SK-N-SH (cell line): ENCODE measurements at regions not wholly inside any gene's neighbourhood (a gene's known extent, or its start where the extent isn't known, plus 50 kb on each side); places are given as distances from the start of the nearest gene placed in this dataset.

Source experiments
- CTCF ChIA-PET: fragments of 300-600, 350-600 bp; formaldehyde crosslinking; extraction: SDS; loops from one replicate; lab custom pipeline; 2021; lab: Yijun Ruan, JAX
- POLR2A ChIA-PET: fragments of 350-600 bp; sonication (Branson Sonifier 250); formaldehyde crosslinking; extraction: SDS; loops from one replicate; lab custom pipeline; 2020; ENCODE audit warnings: antibody characterized with exemption, inconsistent platforms; lab: Yijun Ruan, JAX
- DNase-seq: peaks from one replicate; pipeline ENCODE4 v3.0.0; 2012
- H2AFZ ChIP-seq: fragments of 200-600 bp; sonication (generic); 2 replicates; pipeline ENCODE4 v1.8.1; 2016; ENCODE audit warnings: antibody characterized with exemption, mild to moderate bottlenecking, low read depth
- H3F3A ChIP-seq: fragments of 200-600 bp; sonication (generic); replicated peaks from 2 replicates; pipeline ENCODE3; 2016; ENCODE audit warnings: antibody characterized with exemption, mild to moderate bottlenecking; ENCODE audit not compliant: insufficient read depth
- H3K27ac ChIP-seq, 2 experiments: fragments of 200-500 bp in 1 of 2; fragments of 200-600 bp in 1 of 2; sonication (Bioruptor generic) in 1 of 2; sonication (generic), shearing (Covaris generic) in 1 of 2; 2 replicates each; pipeline versions ENCODE4 v1.5.1 to v1.6.1; 2014 to 2016; ENCODE audit warnings: low read depth in 2 of 2, inconsistent platforms in 1 of 2, low read length in 1 of 2, mild to moderate bottlenecking in 1 of 2, mixed read lengths in 1 of 2
- H3K27me3 ChIP-seq: fragments of 200-600 bp; sonication (generic), shearing (Covaris generic); 2 replicates; pipeline ENCODE4 v1.6.1; 2016; ENCODE audit warnings: mixed run types; ENCODE audit not compliant: insufficient read depth
- H3K36me3 ChIP-seq, 2 experiments: fragments of 200-500 bp in 1 of 2; fragments of 200-600 bp in 1 of 2; sonication (Bioruptor generic) in 1 of 2; sonication (generic) in 1 of 2; replicated peaks in 1 of 2; 2 replicates each; pipeline versions ENCODE3 to v1.5.1; 2014 to 2016; ENCODE audit warnings: low read length in 1 of 2, mild to moderate bottlenecking in 1 of 2; ENCODE audit not compliant: insufficient read depth in 2 of 2, control insufficient read depth in 1 of 2
- H3K4me1 ChIP-seq, 2 experiments: fragments of 200-500 bp in 1 of 2; fragments of 200-600 bp in 1 of 2; sonication (Bioruptor generic) in 1 of 2; sonication (generic), shearing (Covaris generic) in 1 of 2; 2 replicates each; pipeline versions ENCODE4 v1.5.1 to v1.6.1; 2014 to 2016; ENCODE audit warnings: low read depth in 1 of 2, low read length in 1 of 2, mixed run types in 1 of 2; ENCODE audit not compliant: insufficient read depth in 2 of 2, control insufficient read depth in 1 of 2
- H3K4me2 ChIP-seq: fragments of 200-600 bp; sonication (generic), shearing (Covaris generic); 2 replicates; pipeline ENCODE4 v1.6.1; 2017; ENCODE audit warnings: mixed run types
- H3K4me3 ChIP-seq, 2 experiments: fragments of 200-500 bp in 1 of 2; fragments of 200-600 bp in 1 of 2; sonication (Bioruptor generic) in 1 of 2; sonication (generic), shearing (Covaris generic) in 1 of 2; 2 replicates each; pipeline versions ENCODE4 v1.5.1 to v1.8.1; 2014 to 2016; ENCODE audit warnings: low read depth in 2 of 2, inconsistent platforms in 1 of 2, low read length in 1 of 2, mild to moderate bottlenecking in 1 of 2, mixed read lengths in 1 of 2, moderate library complexity in 1 of 2
- H3K79me2 ChIP-seq: fragments of 200-600 bp; sonication (generic); 2 replicates; pipeline ENCODE4 v1.8.1; 2017; ENCODE audit warnings: mild to moderate bottlenecking; ENCODE audit not compliant: insufficient read depth
- H3K9ac ChIP-seq: fragments of 200-600 bp; sonication (generic); 2 replicates; pipeline ENCODE4 v1.6.1; 2017; ENCODE audit warnings: mixed run types
- H3K9me2 ChIP-seq: fragments of 200-600 bp; sonication (generic); 2 replicates; pipeline ENCODE4 v1.6.1; 2017; ENCODE audit warnings: mixed run types
- H3K9me3 ChIP-seq: fragments of 200-600 bp; sonication (generic); 2 replicates; pipeline ENCODE4 v1.6.1; 2017; ENCODE audit warnings: mixed run types, mild to moderate bottlenecking, moderate library complexity
- H4K20me1 ChIP-seq: fragments of 200-600 bp; sonication (generic); 2 replicates; pipeline ENCODE4 v1.6.1; 2017; ENCODE audit warnings: mild to moderate bottlenecking, mixed run types; ENCODE audit not compliant: insufficient read depth
- ELF1 ChIP-seq: IDR thresholded peaks from 2 replicates; pipeline ENCODE4 v1.4.0; 2012
- EP300 ChIP-seq, 2 experiments: IDR thresholded peaks; 2 replicates each; pipeline versions ENCODE4 v1.4.0 to v1.6.1; 2012; ENCODE audit warnings: borderline replicate concordance in 1 of 2, low read depth in 1 of 2, low read length in 1 of 2
- EZH2phosphoT487 ChIP-seq: fragments of 200-600 bp; sonication (generic); IDR thresholded peaks from 2 replicates; pipeline ENCODE4 v1.6.1; 2017; ENCODE audit warnings: low read depth, mixed run types, mild to moderate bottlenecking, antibody characterized with exemption, moderate library complexity, borderline replicate concordance
- FOSL2 ChIP-seq: IDR thresholded peaks from 2 replicates; pipeline ENCODE4 v1.4.0; 2012; ENCODE audit warnings: low read depth, mild to moderate bottlenecking, moderate library complexity, borderline replicate concordance
- GABPA ChIP-seq: IDR thresholded peaks from 2 replicates; pipeline ENCODE4 v1.4.0; 2012; ENCODE audit warnings: low read depth, mild to moderate bottlenecking
- MXI1 ChIP-seq: IDR thresholded peaks from 2 replicates; pipeline ENCODE4 v1.6.1; 2012; ENCODE audit warnings: mild to moderate bottlenecking, low read depth, low read length, improper control_type of control experiment
- POLR2AphosphoS5 ChIP-seq: IDR thresholded peaks from 2 replicates; pipeline ENCODE4 v1.6.1; 2012; ENCODE audit warnings: low read depth, low read length
- RFX5 ChIP-seq: IDR thresholded peaks from 2 replicates; pipeline ENCODE4 v1.6.1; 2012; ENCODE audit warnings: mild to moderate bottlenecking, improper control_type of control experiment, low read length
- WGBS: methylation state at CpG from one replicate; pipeline ENCODE4 v1.1.6; 2017; ENCODE audit warnings: low lambda C conversion rate; 5-methylcytosine and 5-hydroxymethylcytosine counted together
- TF ChIP-seq, protein P1 (sequence below): IDR thresholded peaks from 2 replicates; pipeline ENCODE4 v1.4.0; 2012; ENCODE audit warnings: low read depth, borderline replicate concordance
- TF ChIP-seq, protein P2 (sequence below): IDR thresholded peaks from 2 replicates; pipeline ENCODE4 v1.4.0; 2012; ENCODE audit warnings: low read depth, borderline replicate concordance
- TF ChIP-seq, protein P3 (sequence below): IDR thresholded peaks from 2 replicates; pipeline ENCODE4; 2012
- TF ChIP-seq, protein P4 (sequence below): fragments of 200-600 bp; sonication (generic); IDR thresholded peaks from 2 replicates; pipeline ENCODE4 v1.6.1; 2017; ENCODE audit warnings: antibody characterized with exemption, mild to moderate bottlenecking, moderate library complexity

DNA sequence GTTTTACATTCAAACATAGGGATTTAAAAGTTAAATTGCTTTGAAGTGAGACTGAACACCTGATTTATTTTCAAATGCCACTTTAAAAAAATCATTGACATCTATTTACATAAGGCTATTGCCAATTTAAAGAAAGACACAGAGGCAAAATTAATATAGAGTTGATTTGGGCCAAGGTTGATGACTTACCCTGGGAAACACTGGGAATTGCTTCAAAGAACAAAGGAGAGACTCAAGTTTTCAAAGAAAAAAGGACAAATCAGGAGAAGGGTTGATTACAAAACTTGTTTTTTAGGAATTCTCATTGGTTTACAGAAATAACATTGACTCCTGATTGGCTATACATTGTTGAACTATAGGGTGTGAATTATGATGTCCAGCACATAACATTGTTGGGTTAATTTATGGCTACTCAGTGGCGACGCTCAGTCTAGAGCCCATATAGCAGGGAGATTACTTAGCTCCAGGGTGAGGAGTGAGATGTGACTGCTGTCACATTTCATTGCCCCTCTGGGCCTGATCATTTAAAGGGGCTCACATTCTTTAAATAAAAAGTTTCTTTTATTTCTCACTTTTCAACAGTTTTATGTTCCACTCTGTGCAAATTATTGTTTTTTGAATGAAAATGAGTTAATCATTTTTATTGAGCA lies 184.6 kb downstream of the SPATA18 start:
- no peaks in the 10 kb centered on the region for H3K9me2 ChIP-seq
- no peak overlapping the region for H3K4me2 ChIP-seq
- ChIA-PET CTCF (interaction anchor here (0.7 to 5.8 kb wide), 22 partner anchors 9 to 1992 kb away, joined by 3 to 82 read pairs (median 4); no protein-coding TSS in a partner anchor), POLR2A (interaction anchor here (0.7 kb wide), 1 partner anchor 778 kb away, joined by 4 read pairs; no protein-coding TSS in a partner anchor)
- no peaks in the 10 kb centered on the region; a peak in 1 of 4 replicates for H3K4me1 ChIP-seq
- H3F3A ChIP-seq, result no peaks in the 10 kb centered on the region
- H2AFZ ChIP-seq, result no peak overlapping the region
- no peaks in the 10 kb centered on the region for H3K9me3 ChIP-seq
- H3K27ac ChIP-seq, result no peak overlapping the region; a peak in 1 of 4 replicates
- no peak for TF ChIP-seq MXI1
- TF ChIP-seq GABPA, result no peak
- TF ChIP-seq, protein P1, sequence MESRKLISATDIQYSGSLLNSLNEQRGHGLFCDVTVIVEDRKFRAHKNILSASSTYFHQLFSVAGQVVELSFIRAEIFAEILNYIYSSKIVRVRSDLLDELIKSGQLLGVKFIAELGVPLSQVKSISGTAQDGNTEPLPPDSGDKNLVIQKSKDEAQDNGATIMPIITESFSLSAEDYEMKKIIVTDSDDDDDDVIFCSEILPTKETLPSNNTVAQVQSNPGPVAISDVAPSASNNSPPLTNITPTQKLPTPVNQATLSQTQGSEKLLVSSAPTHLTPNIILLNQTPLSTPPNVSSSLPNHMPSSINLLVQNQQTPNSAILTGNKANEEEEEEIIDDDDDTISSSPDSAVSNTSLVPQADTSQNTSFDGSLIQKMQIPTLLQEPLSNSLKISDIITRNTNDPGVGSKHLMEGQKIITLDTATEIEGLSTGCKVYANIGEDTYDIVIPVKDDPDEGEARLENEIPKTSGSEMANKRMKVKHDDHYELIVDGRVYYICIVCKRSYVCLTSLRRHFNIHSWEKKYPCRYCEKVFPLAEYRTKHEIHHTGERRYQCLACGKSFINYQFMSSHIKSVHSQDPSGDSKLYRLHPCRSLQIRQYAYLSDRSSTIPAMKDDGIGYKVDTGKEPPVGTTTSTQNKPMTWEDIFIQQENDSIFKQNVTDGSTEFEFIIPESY, result no peak
- TF ChIP-seq EP300 (IDR thresholded peaks at IDR 0.05; ENCODE audit: borderline replicate concordance in 1 of 2, low read depth in 1 of 2, low read length in 1 of 2), result no peak
- TF ChIP-seq, protein P2, sequence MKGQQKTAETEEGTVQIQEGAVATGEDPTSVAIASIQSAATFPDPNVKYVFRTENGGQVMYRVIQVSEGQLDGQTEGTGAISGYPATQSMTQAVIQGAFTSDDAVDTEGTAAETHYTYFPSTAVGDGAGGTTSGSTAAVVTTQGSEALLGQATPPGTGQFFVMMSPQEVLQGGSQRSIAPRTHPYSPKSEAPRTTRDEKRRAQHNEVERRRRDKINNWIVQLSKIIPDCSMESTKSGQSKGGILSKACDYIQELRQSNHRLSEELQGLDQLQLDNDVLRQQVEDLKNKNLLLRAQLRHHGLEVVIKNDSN, result no peak
- no peak for TF ChIP-seq RFX5
- TF ChIP-seq ELF1, result no peak
- TF ChIP-seq, protein P3, sequence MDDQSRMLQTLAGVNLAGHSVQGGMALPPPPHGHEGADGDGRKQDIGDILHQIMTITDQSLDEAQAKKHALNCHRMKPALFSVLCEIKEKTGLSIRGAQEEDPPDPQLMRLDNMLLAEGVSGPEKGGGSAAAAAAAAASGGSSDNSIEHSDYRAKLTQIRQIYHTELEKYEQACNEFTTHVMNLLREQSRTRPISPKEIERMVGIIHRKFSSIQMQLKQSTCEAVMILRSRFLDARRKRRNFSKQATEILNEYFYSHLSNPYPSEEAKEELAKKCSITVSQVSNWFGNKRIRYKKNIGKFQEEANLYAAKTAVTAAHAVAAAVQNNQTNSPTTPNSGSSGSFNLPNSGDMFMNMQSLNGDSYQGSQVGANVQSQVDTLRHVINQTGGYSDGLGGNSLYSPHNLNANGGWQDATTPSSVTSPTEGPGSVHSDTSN, result no peak
- TF ChIP-seq, protein P4, sequence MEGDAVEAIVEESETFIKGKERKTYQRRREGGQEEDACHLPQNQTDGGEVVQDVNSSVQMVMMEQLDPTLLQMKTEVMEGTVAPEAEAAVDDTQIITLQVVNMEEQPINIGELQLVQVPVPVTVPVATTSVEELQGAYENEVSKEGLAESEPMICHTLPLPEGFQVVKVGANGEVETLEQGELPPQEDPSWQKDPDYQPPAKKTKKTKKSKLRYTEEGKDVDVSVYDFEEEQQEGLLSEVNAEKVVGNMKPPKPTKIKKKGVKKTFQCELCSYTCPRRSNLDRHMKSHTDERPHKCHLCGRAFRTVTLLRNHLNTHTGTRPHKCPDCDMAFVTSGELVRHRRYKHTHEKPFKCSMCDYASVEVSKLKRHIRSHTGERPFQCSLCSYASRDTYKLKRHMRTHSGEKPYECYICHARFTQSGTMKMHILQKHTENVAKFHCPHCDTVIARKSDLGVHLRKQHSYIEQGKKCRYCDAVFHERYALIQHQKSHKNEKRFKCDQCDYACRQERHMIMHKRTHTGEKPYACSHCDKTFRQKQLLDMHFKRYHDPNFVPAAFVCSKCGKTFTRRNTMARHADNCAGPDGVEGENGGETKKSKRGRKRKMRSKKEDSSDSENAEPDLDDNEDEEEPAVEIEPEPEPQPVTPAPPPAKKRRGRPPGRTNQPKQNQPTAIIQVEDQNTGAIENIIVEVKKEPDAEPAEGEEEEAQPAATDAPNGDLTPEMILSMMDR, result no peak
- no peak for TF ChIP-seq EZH2phosphoT487
- no peaks in the 10 kb centered on the region for H3K79me2 ChIP-seq
- no peak overlapping the region for H3K4me3 ChIP-seq
- no peak for DNase-seq
- H3K9ac ChIP-seq, result no peak overlapping the region
- no peaks in the 10 kb centered on the region for H4K20me1 ChIP-seq
- no peaks in the 10 kb centered on the region for H3K27me3 ChIP-seq
- H3K36me3 ChIP-seq, result no peaks in the 10 kb centered on the region
- WGBS, result 60% methylated on average over 2 of the region's 2 CpGs

DNA sequence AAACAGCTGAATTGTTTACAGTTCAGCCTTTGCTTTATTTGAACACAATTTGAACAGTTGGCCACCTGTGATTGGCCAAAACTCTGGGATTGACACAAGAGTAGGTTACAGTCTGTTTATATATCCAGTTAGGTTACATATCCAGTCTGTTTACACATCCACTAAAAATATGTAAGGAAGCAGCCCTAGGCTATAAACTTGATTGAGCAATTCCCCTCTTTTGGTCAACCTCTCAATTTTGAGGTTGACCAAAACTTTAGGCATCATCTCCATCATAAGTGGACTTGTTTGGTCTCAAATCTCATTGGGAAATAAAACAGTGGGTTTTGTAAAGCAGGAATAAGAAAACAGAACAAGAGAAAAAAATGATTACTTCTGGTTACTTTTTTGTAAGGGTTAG lies 190.8 kb downstream of the SPATA18 start:
- Histone ChIP-seq H3K9me3 (no peaks in the 10 kb centered on the region), H3K36me3 (no peaks in the 10 kb centered on the region), H3K4me1 (peaks cover 0 to 16% of the 10 kb centered on the region in 2 experiments; a peak in 2 of 4 replicates), H3K4me2 (no peak overlapping the region), H3K9me2 (no peaks in the 10 kb centered on the region), H2AFZ (no peak overlapping the region), H3K79me2 (no peaks in the 10 kb centered on the region), H3K27me3 (no peaks in the 10 kb centered on the region), H3K4me3 (no peak overlapping the region), H3F3A (no peaks in the 10 kb centered on the region), H4K20me1 (no peaks in the 10 kb centered on the region), H3K27ac (no peak overlapping the region; a peak in 1 of 4 replicates), H3K9ac (no peak overlapping the region)
- TF ChIP-seq POLR2AphosphoS5, result no peak
- no peak for TF ChIP-seq FOSL2
- TF ChIP-seq RFX5, result no peak
- POLR2A ChIA-PET, result no interaction called here
- CTCF ChIA-PET, result no interaction called here
- DNase-seq, result no peak
